Astrocyte (in vitro differentiated cells and primary cell): ENCODE measurements at regions not wholly inside any gene's neighbourhood (a gene's known extent, or its start where the extent isn't known, plus 50 kb on each side); places are given as distances from the start of the nearest gene placed in this dataset.

Source experiments
- EZH2 ChIP-seq: IDR thresholded peaks from 2 replicates; pipeline ENCODE4 v1.6.1; 2012; ENCODE audit warnings: mild to moderate bottlenecking, low read length, inconsistent platforms; ENCODE audit not compliant: insufficient read depth
- TF ChIP-seq, protein P1 (sequence below): IDR thresholded peaks from 2 replicates; pipeline ENCODE4 v1.5.1; 2011; ENCODE audit warnings: low read depth, mild to moderate bottlenecking, inconsistent platforms, low read length, moderate library complexity; ENCODE audit not compliant: insufficient read depth

DNA sequence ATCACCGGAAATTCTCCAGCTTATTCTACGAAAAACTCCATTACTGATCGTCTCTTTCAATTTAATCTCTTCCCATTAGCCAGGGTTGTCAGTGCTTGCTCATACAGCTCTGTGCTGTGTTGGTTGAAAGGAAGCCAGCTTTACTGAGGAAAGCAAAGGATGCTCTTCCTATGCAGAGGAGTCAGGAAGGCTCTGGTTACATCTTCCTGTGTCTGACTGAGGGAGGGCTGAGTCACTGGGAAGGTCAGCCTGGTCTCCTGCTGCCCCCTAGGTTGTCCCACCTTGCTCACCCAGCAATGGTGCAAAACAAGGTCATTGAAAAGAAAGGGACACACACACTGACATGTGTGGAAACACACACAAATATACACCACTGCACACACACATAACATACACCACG, 975.6 kb downstream of the DCDC2C start:
- no peak for TF ChIP-seq EZH2
- TF ChIP-seq, protein P1, sequence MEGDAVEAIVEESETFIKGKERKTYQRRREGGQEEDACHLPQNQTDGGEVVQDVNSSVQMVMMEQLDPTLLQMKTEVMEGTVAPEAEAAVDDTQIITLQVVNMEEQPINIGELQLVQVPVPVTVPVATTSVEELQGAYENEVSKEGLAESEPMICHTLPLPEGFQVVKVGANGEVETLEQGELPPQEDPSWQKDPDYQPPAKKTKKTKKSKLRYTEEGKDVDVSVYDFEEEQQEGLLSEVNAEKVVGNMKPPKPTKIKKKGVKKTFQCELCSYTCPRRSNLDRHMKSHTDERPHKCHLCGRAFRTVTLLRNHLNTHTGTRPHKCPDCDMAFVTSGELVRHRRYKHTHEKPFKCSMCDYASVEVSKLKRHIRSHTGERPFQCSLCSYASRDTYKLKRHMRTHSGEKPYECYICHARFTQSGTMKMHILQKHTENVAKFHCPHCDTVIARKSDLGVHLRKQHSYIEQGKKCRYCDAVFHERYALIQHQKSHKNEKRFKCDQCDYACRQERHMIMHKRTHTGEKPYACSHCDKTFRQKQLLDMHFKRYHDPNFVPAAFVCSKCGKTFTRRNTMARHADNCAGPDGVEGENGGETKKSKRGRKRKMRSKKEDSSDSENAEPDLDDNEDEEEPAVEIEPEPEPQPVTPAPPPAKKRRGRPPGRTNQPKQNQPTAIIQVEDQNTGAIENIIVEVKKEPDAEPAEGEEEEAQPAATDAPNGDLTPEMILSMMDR = no peak
